GM12878 (cell line): ENCODE measurements at regions not wholly inside any gene's neighbourhood (a gene's known extent, or its start where the extent isn't known, plus 50 kb on each side); places are given as distances from the start of the nearest gene placed in this dataset.

Experiments used
- ATAC-seq: fragments of 200-7000 bp; cut with Tn5 transposase; 3 replicates; pipeline ENCODE4 v1.9.1; 2020; ENCODE audit warnings: mild to moderate bottlenecking, moderate library complexity
- BruUV-seq: library from RNA; stranded (reverse); fragments of 400-500 nt; replicated peaks from 2 replicates; lab custom pipeline; 2021; lab: Mats Ljungman, UMichigan
- CTCF ChIA-PET: fragments of 300-600 bp; sonication (Branson Sonifier 250); formaldehyde crosslinking; extraction: SDS; loops from one replicate; lab custom pipeline; 2021; ENCODE audit warnings: inconsistent platforms; lab: Yijun Ruan, JAX
- POLR2A ChIA-PET: fragments of 350-600 bp; formaldehyde crosslinking; extraction: SDS; loops from one replicate; lab custom pipeline; 2021; ENCODE audit warnings: inconsistent platforms; lab: Charles Lee
- RAD21 ChIA-PET: fragments of 300-600 bp; sonication (Branson Sonifier 250); formaldehyde crosslinking; loops from one replicate; lab custom pipeline; 2023; ENCODE audit warnings: antibody characterized with exemption; ENCODE audit not compliant: unreplicated experiment; lab: Charles Lee
- SMC1A ChIA-PET: fragments of 300-600 bp; sonication (Branson Sonifier 250); formaldehyde crosslinking; loops from one replicate; lab custom pipeline; 2023; ENCODE audit not compliant: unreplicated experiment, uncharacterized antibody; lab: Charles Lee
- DNase-seq: peaks from one replicate; pipeline ENCODE4 v3.0.0-alpha.2; 2011; ENCODE audit warnings: low read depth, low spot score
- FAIRE-seq: peaks from 3 replicates; lab custom pipeline; 2011; peaks lifted over from hg19 to GRCh38; lab: Jason Lieb, UNC
- H2AFZ ChIP-seq: 2 replicates; pipeline ENCODE4 v1.6.0; 2011; ENCODE audit warnings: low read depth, low read length, control low read depth; ENCODE audit not compliant: control insufficient read depth
- H3K27ac ChIP-seq: 2 replicates; pipeline ENCODE4 v1.5.1; 2011; ENCODE audit warnings: control low read depth; ENCODE audit not compliant: control insufficient read depth, insufficient read depth
- H3K27me3 ChIP-seq, 2 experiments: replicated peaks in 1 of 2; 2 replicates each; pipeline versions ENCODE4 v1.6.0 to v1.6.1; 2011; ENCODE audit warnings: low read length in 1 of 2; ENCODE audit not compliant: control insufficient read depth in 2 of 2, insufficient read depth in 2 of 2
- H3K36me3 ChIP-seq, 2 experiments: 2 replicates each; pipeline ENCODE4 v1.5.1; 2011; ENCODE audit warnings: low read length in 1 of 2; ENCODE audit not compliant: control insufficient read depth in 2 of 2, insufficient read depth in 2 of 2
- H3K4me1 ChIP-seq: 2 replicates; pipeline ENCODE4 v1.6.1; 2011; ENCODE audit warnings: mild to moderate bottlenecking, low read length, moderate library complexity, mixed read lengths; ENCODE audit not compliant: control insufficient read depth, insufficient read depth
- H3K4me2 ChIP-seq: 2 replicates; pipeline ENCODE4 v1.6.0; 2011; ENCODE audit warnings: control low read depth; ENCODE audit not compliant: control insufficient read depth, insufficient read depth
- H3K4me3 ChIP-seq: fragments of 200-600 bp; sonication (generic); 2 replicates; pipeline ENCODE4 v1.5.1; 2016
- H3K79me2 ChIP-seq: 2 replicates; pipeline ENCODE4 v1.6.0; 2011; ENCODE audit warnings: low read length; ENCODE audit not compliant: control insufficient read depth, insufficient read depth
- H3K9ac ChIP-seq: 2 replicates; pipeline ENCODE4 v1.8.0; 2011; ENCODE audit warnings: low read length, control low read depth, mixed read lengths; ENCODE audit not compliant: control insufficient read depth, insufficient read depth
- H3K9me3 ChIP-seq: replicated peaks from 3 replicates; pipeline ENCODE4 v1.5.1; 2011; ENCODE audit warnings: mild to moderate bottlenecking, low read length; ENCODE audit not compliant: control insufficient read depth, insufficient read depth
- H4K20me1 ChIP-seq: 2 replicates; pipeline ENCODE4 v1.6.0; 2011; ENCODE audit not compliant: control insufficient read depth, insufficient read depth
- ATF3 ChIP-seq: IDR thresholded peaks from 2 replicates; pipeline ENCODE4 v1.6.1; 2011; ENCODE audit warnings: low read depth, mild to moderate bottlenecking, low read length, moderate library complexity, borderline replicate concordance; ENCODE audit errors: extremely low read depth
- BMI1 ChIP-seq: fragments of 450-650 bp; IDR thresholded peaks from 2 replicates; pipeline ENCODE4 v1.6.1; 2016; ENCODE audit warnings: mild to moderate bottlenecking, moderate library complexity, borderline replicate concordance
- BRCA1 ChIP-seq: IDR thresholded peaks from 2 replicates; pipeline ENCODE4 v1.6.1; 2011; ENCODE audit warnings: low read depth, low read length, improper control_type of control experiment
- CBFB ChIP-seq: IDR thresholded peaks from 2 replicates; pipeline ENCODE4 v1.6.1; 2016; ENCODE audit warnings: antibody characterized with exemption, low read depth
- CBX5 ChIP-seq: sonication (generic); IDR thresholded peaks from 2 replicates; pipeline ENCODE4 v1.6.1; 2016; ENCODE audit warnings: low read depth, moderate library complexity, mild to moderate bottlenecking, inconsistent platforms
- CHD2 ChIP-seq: IDR thresholded peaks from 2 replicates; pipeline ENCODE4 v1.6.1; 2011; ENCODE audit warnings: low read depth, low read length, improper control_type of control experiment, borderline replicate concordance
- ESRRA ChIP-seq: IDR thresholded peaks from 2 replicates; pipeline ENCODE4 v1.6.1; 2012; ENCODE audit warnings: mild to moderate bottlenecking, low read length, improper control_type of control experiment
- FOXK2 ChIP-seq: fragments of 450-650 bp; IDR thresholded peaks from 2 replicates; pipeline ENCODE4 v1.6.1; 2017; ENCODE audit warnings: mild to moderate bottlenecking, moderate library complexity
- FOXM1 ChIP-seq: IDR thresholded peaks from 2 replicates; pipeline ENCODE4 v1.6.1; 2012; ENCODE audit warnings: low read depth, mild to moderate bottlenecking, inconsistent platforms, low read length, moderate library complexity
- HDAC2 ChIP-seq: fragments of 200-600 bp; sonication (generic); IDR thresholded peaks from 2 replicates; pipeline ENCODE4 v1.6.1; 2017
- IKZF2 ChIP-seq, 2 experiments: fragments of 450-650 bp; IDR thresholded peaks; 2 replicates each; pipeline ENCODE4 v1.6.1; 2017; ENCODE audit warnings: mild to moderate bottlenecking in 2 of 2, moderate library complexity in 2 of 2
- MLLT1 ChIP-seq: fragments of 450-650 bp; IDR thresholded peaks from 2 replicates; pipeline ENCODE4 v1.6.1; 2016; ENCODE audit warnings: mild to moderate bottlenecking
- NFXL1 ChIP-seq: fragments of 450-650 bp; IDR thresholded peaks from 2 replicates; pipeline ENCODE4 v1.6.1; 2017; ENCODE audit warnings: antibody characterized with exemption, mild to moderate bottlenecking, borderline replicate concordance
- NRF1 ChIP-seq: conservative IDR thresholded peaks from 2 replicates; pipeline ENCODE4 v1.6.1; 2011; ENCODE audit warnings: mild to moderate bottlenecking, low read depth, low read length, improper control_type of control experiment
- POLR2AphosphoS2 ChIP-seq: IDR thresholded peaks from 2 replicates; pipeline ENCODE4 v1.6.1; 2011; ENCODE audit warnings: low read depth, mild to moderate bottlenecking, low read length, improper control_type of control experiment, moderate library complexity
- RB1 ChIP-seq: fragments of 450-650 bp; formaldehyde crosslinking; IDR thresholded peaks from 2 replicates; pipeline ENCODE4 v1.6.1; 2017; ENCODE audit warnings: mild to moderate bottlenecking, borderline replicate concordance
- SKIL ChIP-seq: fragments of 450-650 bp; IDR thresholded peaks from 2 replicates; pipeline ENCODE4 v1.6.1; 2017; ENCODE audit warnings: mild to moderate bottlenecking, low read depth, inconsistent platforms; ENCODE audit not compliant: poor library complexity, severe bottlenecking
- SP1 ChIP-seq: IDR thresholded peaks from one replicate; pipeline ENCODE4 v1.6.1; 2011; ENCODE audit warnings: low read depth, low read length
- SREBF1 ChIP-seq: IDR thresholded peaks from 2 replicates; pipeline ENCODE4 v1.6.1; 2012; ENCODE audit warnings: mild to moderate bottlenecking, low read length
- TCF12 ChIP-seq: IDR thresholded peaks from 2 replicates; pipeline ENCODE4 v1.6.1; 2011; ENCODE audit warnings: low read depth, mild to moderate bottlenecking, low read length
- WGBS: methylation state at CpG from one replicate; pipeline ENCODE4 v1.1.6; 2016; ENCODE audit warnings: low lambda C conversion rate; ENCODE audit not compliant: insufficient replicate concordance, insufficient coverage; ENCODE audit errors: missing lambda C conversion rate; 5-methylcytosine and 5-hydroxymethylcytosine counted together
- in situ Hi-C: fragments of 300-500 bp; cut with MboI; formaldehyde crosslinking; loops from 9 replicates; pipeline ENCODE4 v1.14.3; 2018; ENCODE audit warnings: mixed read lengths
- intact Hi-C: fragments of 100-400 bp; cut with micrococcal nuclease; formaldehyde crosslinking; loops from one replicate; pipeline ENCODE4 v1.14.2; 2022; ENCODE audit not compliant: unreplicated experiment

GRCh38 chr7:22913158-22913557, 90.5 kb upstream of the TOMM7 start:
- no peak for ATAC-seq
- CTCF ChIA-PET = interaction anchor here (1.2 kb wide), 1 partner anchor 11 kb away, joined by 3 read pairs; no protein-coding TSS in a partner anchor
- no peak for DNase-seq
- H3K27ac ChIP-seq = no peak overlapping the region
- H3K36me3 ChIP-seq = no peaks in the 10 kb centered on the region
- no peaks in the 10 kb centered on the region for H3K79me2 ChIP-seq
- in situ Hi-C loops = no loop called here
- no peak for FAIRE-seq
- RAD21 ChIA-PET = interaction anchor here (1.1 kb wide), 1 partner anchor 141 kb away, joined by 3 read pairs; no protein-coding TSS in a partner anchor
- TF ChIP-seq SP1 (no peak), FOXK2 (no peak), TCF12 (no peak), ESRRA (no peak), RB1 (no peak), NRF1 (no peak), CHD2 (no peak), SREBF1 (no peak), FOXM1 (no peak), POLR2AphosphoS2 (no peak), BRCA1 (no peak), BMI1 (no peak), HDAC2 (no peak), CBX5 (no peak), MLLT1 (no peak), SKIL (no peak), NFXL1 (no peak), ATF3 (no peak), IKZF2 (IDR thresholded peaks at IDR 0.05) (no peak), CBFB (no peak)
- H3K9ac ChIP-seq = no peak overlapping the region
- POLR2A ChIA-PET = no interaction called here
- 66% methylated on average over 4 of the region's 4 CpGs for WGBS
- no peak overlapping the region for H3K4me3 ChIP-seq
- H3K27me3 ChIP-seq = no peaks in the 10 kb centered on the region
- intact Hi-C loops = no loop called here
- H3K4me1 ChIP-seq = no peaks in the 10 kb centered on the region
- SMC1A ChIA-PET = interaction anchor here (1.2 to 1.9 kb wide), 3 partner anchors 11 to 76 kb away, joined by 3 to 12 read pairs (median 6); no protein-coding TSS in a partner anchor
- H4K20me1 ChIP-seq = no peaks in the 10 kb centered on the region
- H3K4me2 ChIP-seq = no peak overlapping the region
- H2AFZ ChIP-seq = no peak overlapping the region
- peaks cover 1% of the 10 kb centered on the region; the same call in 2 of the 3 replicates for H3K9me3 ChIP-seq
- no TSS peak for BruUV-seq
